ENCODE measurements at regions not wholly inside any gene's neighbourhood (a gene's known extent, or its start where the extent isn't known, plus 50 kb on each side); places are given as distances from the start of the nearest gene placed in this dataset.

- no peaks in the 10 kb centered on the region for H3K9me3 ChIP-seq (replicated peaks; ENCODE audit: control insufficient read depth, insufficient read depth, low read length)
- no peaks in the 10 kb centered on the region for H3K9me1 ChIP-seq (replicated peaks; ENCODE audit: control insufficient read depth, extremely low read depth, insufficient read depth, low read length)
- ChIA-PET CTCF (no interaction called here), POLR2A (no interaction called here)
- no peak overlapping the region for H3K4me3 ChIP-seq (replicated peaks in 1 of 3; ENCODE audit: insufficient read depth in 1 of 3, low read depth in 1 of 3, low read length in 3 of 3)
- FAIRE-seq (no peak), DNase-seq (ENCODE audit: low read depth, low spot score) (no peak)
- no peaks in the 10 kb centered on the region for H4K20me1 ChIP-seq (replicated peaks; ENCODE audit: control insufficient read depth, extremely low read depth, insufficient read depth, low read length)
- no peak overlapping the region for H3K27ac ChIP-seq (ENCODE audit: insufficient read depth, low read depth, low read length)
- H2AFZ ChIP-seq (ENCODE audit: low read depth, low read length) = no peak overlapping the region
- no TSS peak for BruUV-seq (replicated peaks)
- H3K79me2 ChIP-seq (ENCODE audit: control insufficient read depth, insufficient read depth, low read length) = no peaks in the 10 kb centered on the region
- no peaks in the 10 kb centered on the region for H3K4me1 ChIP-seq (ENCODE audit: control insufficient read depth, extremely low read depth, insufficient read depth, low read length)
- no peaks in the 10 kb centered on the region for H3K36me3 ChIP-seq (ENCODE audit: control insufficient read depth in 2 of 2, extremely low read depth in 1 of 2, insufficient read depth in 2 of 2, low read length in 2 of 2)
- no peak overlapping the region for H3K4me2 ChIP-seq (ENCODE audit: insufficient read depth, low read length)
- TF ChIP-seq, protein P1, sequence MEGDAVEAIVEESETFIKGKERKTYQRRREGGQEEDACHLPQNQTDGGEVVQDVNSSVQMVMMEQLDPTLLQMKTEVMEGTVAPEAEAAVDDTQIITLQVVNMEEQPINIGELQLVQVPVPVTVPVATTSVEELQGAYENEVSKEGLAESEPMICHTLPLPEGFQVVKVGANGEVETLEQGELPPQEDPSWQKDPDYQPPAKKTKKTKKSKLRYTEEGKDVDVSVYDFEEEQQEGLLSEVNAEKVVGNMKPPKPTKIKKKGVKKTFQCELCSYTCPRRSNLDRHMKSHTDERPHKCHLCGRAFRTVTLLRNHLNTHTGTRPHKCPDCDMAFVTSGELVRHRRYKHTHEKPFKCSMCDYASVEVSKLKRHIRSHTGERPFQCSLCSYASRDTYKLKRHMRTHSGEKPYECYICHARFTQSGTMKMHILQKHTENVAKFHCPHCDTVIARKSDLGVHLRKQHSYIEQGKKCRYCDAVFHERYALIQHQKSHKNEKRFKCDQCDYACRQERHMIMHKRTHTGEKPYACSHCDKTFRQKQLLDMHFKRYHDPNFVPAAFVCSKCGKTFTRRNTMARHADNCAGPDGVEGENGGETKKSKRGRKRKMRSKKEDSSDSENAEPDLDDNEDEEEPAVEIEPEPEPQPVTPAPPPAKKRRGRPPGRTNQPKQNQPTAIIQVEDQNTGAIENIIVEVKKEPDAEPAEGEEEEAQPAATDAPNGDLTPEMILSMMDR (IDR thresholded peaks at IDR 0.05; ENCODE audit: extremely low read depth in 1 of 2, insufficient read depth in 1 of 2, low read depth in 1 of 2, low read length in 2 of 2) = no peak
- TF ChIP-seq FOS (IDR thresholded peaks at IDR 0.05; ENCODE audit: borderline replicate concordance, insufficient read depth, low read length) (no peak), POLR2A (IDR thresholded peaks at IDR 0.05; ENCODE audit: low read depth, low read length) (no peak), JUN (IDR thresholded peaks at IDR 0.05; ENCODE audit: borderline replicate concordance, insufficient read depth, insufficient read length, low read depth) (no peak), MAX (IDR thresholded peaks at IDR 0.05; ENCODE audit: insufficient read depth, insufficient read length) (no peak), MYC (IDR thresholded peaks at IDR 0.05; ENCODE audit: low read depth, low read length) (no peak), POLR2AphosphoS5 (IDR thresholded peaks at IDR 0.05; ENCODE audit: insufficient read depth, low read depth, low read length) (no peak), EZH2 (IDR thresholded peaks at IDR 0.05; ENCODE audit: borderline replicate concordance, low read depth, low read length, severe bottlenecking) (no peak), GATA2 (IDR thresholded peaks at IDR 0.05; ENCODE audit: insufficient read depth, insufficient read length, low read depth, low read length) (no peak)
- intact Hi-C loops (cut with micrococcal nuclease) = no loop called here
- dilution Hi-C loops (cut with MboI; ENCODE audit: extremely low pct_ligation_motif_present, low sequenced_read_pairs) = no loop called here
- H3K9ac ChIP-seq (replicated peaks; ENCODE audit: extremely low read depth, insufficient read depth, low read length) = no peak overlapping the region
- no peaks in the 10 kb centered on the region for H3K27me3 ChIP-seq (ENCODE audit: control insufficient read depth in 2 of 2, insufficient read depth in 2 of 2, low read length in 2 of 2)
These were observed 643.3 kb upstream of the FAM241A start for GRCh38 chr4:111501946-111502345.

Data from endothelial cell of umbilical vein (primary cell).